GM23338 (cell line): ENCODE measurements at regions not wholly inside any gene's neighbourhood (a gene's known extent, or its start where the extent isn't known, plus 50 kb on each side); places are given as distances from the start of the nearest gene placed in this dataset.

ENCODE experiments used
- ATAC-seq: fragments of 200-7000 bp; cut with Tn5 transposase; 3 replicates; pipeline ENCODE4 v1.9.1; 2020
- DNase-seq: peaks from one replicate; pipeline ENCODE4 v3.0.0-alpha.2; 2015; ENCODE audit warnings: low spot score
- H2AFZ ChIP-seq: fragments of 200-600 bp; sonication (generic); 2 replicates; pipeline ENCODE4 v1.8.0; 2016; ENCODE audit warnings: antibody characterized with exemption, mild to moderate bottlenecking, moderate library complexity
- H3F3A ChIP-seq: fragments of 200-600 bp; sonication (generic); replicated peaks from 2 replicates; pipeline ENCODE4 v1.8.0; 2017; ENCODE audit warnings: antibody characterized with exemption, mixed run types, low read depth
- H3K27ac ChIP-seq: fragments of 200-600 bp; sonication (generic); 2 replicates; pipeline ENCODE4 v1.6.1; 2016; ENCODE audit warnings: low read depth
- H3K27me3 ChIP-seq: fragments of 200-600 bp; sonication (generic); 2 replicates; pipeline ENCODE4 v1.8.0; 2016; ENCODE audit warnings: mild to moderate bottlenecking, mixed run types, moderate library complexity; ENCODE audit not compliant: insufficient read depth
- H3K36me3 ChIP-seq: fragments of 200-600 bp; sonication (generic); 2 replicates; pipeline ENCODE4 v1.8.0; 2016; ENCODE audit warnings: mild to moderate bottlenecking; ENCODE audit not compliant: insufficient read depth
- H3K4me1 ChIP-seq: fragments of 200-600 bp; sonication (generic); 2 replicates; pipeline ENCODE4 v1.8.0; 2016; ENCODE audit warnings: mild to moderate bottlenecking, moderate library complexity; ENCODE audit not compliant: insufficient read depth
- H3K4me2 ChIP-seq: fragments of 200-600 bp; sonication (generic); 2 replicates; pipeline ENCODE4 v1.7.1; 2017; ENCODE audit warnings: mixed run types
- H3K4me3 ChIP-seq: fragments of 200-600 bp; sonication (generic); 2 replicates; pipeline ENCODE4 v1.6.1; 2016; ENCODE audit warnings: mixed run types
- H3K79me2 ChIP-seq: fragments of 200-600 bp; sonication (generic); replicated peaks from 2 replicates; pipeline ENCODE4 v1.8.0; 2017; ENCODE audit warnings: mild to moderate bottlenecking; ENCODE audit not compliant: insufficient read depth
- H3K9me2 ChIP-seq: fragments of 200-600 bp; sonication (generic); 2 replicates; pipeline ENCODE4 v1.8.0; 2017; ENCODE audit not compliant: insufficient read depth
- H4K20me1 ChIP-seq: fragments of 200-600 bp; sonication (generic); replicated peaks from 2 replicates; pipeline ENCODE4 v1.8.0; 2017; ENCODE audit warnings: mild to moderate bottlenecking; ENCODE audit not compliant: insufficient read depth
- H3K27ac Mint-ChIP-seq: 2 replicates; pipeline ENCODE4 v1.8.0; 2020; ENCODE audit warnings: inconsistent platforms, mild to moderate bottlenecking, moderate library complexity, mixed read lengths
- H3K27me3 Mint-ChIP-seq: 3 replicates; pipeline ENCODE4 v1.8.0; 2022; ENCODE audit warnings: low read depth, mild to moderate bottlenecking, moderate library complexity, mixed read lengths, inconsistent platforms; ENCODE audit not compliant: insufficient read depth, poor library complexity
- H3K36me3 Mint-ChIP-seq: 3 replicates; pipeline ENCODE4 v1.8.0; 2021; ENCODE audit warnings: low read depth, mild to moderate bottlenecking, inconsistent platforms, moderate library complexity, mixed read lengths
- H3K4me1 Mint-ChIP-seq: 3 replicates; pipeline ENCODE4 v1.8.0; 2020; ENCODE audit warnings: mild to moderate bottlenecking, inconsistent platforms, mixed read lengths
- H3K4me3 Mint-ChIP-seq: 3 replicates; pipeline ENCODE4 v1.8.0; 2021; ENCODE audit warnings: moderate library complexity, mild to moderate bottlenecking, inconsistent platforms, mixed read lengths
- H3K9me3 Mint-ChIP-seq: 3 replicates; pipeline ENCODE4 v1.8.0; 2020; ENCODE audit warnings: moderate library complexity, mild to moderate bottlenecking, inconsistent platforms, mixed read lengths
- JUNB ChIP-seq: IDR thresholded peaks from one replicate; pipeline ENCODE4 v1.6.1; 2016; ENCODE audit warnings: antibody characterized with exemption; ENCODE audit not compliant: unreplicated experiment
- ZNF114 ChIP-seq: fragments of 250-450 bp; sonication (Bioruptor Pico); IDR thresholded peaks from 2 replicates; pipeline ENCODE4 v1.5.0; 2020; ENCODE audit warnings: mild to moderate bottlenecking, moderate library complexity
- TF ChIP-seq, protein P1 (sequence below): fragments of 250-450 bp; sonication (Bioruptor Pico); IDR thresholded peaks from 2 replicates; pipeline ENCODE4 v1.5.0; 2020; ENCODE audit warnings: mild to moderate bottlenecking, moderate library complexity
- TF ChIP-seq, protein P2 (sequence below): IDR thresholded peaks from one replicate; pipeline ENCODE4 v1.6.1; 2018; ENCODE audit warnings: antibody characterized with exemption; ENCODE audit not compliant: unreplicated experiment

DNA sequence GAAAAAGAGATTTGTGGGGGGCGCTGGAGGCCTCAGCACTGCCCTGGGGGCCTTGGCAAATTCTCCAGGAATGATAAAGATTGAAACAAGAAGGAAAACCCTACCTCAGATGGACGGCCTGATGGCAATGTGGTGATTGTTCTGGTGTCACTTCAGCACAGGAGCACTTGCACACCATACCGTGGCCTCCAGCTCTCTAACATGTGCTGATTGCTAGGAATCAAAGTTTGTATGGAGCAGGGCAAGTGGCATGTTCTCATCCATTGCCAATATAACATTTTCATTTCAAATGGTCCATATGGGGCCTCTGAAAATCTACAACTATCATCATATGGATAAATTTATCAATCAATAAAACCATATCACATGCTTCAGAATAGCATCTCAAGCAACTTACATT lies 253.0 kb downstream of the DEPDC1B start:
- no peaks in the 10 kb centered on the region for H3K4me1 ChIP-seq

More for the DNA sequence above, 253.0 kb downstream of the DEPDC1B start:
- Histone ChIP-seq H3F3A (no peaks in the 10 kb centered on the region), H4K20me1 (no peaks in the 10 kb centered on the region), H2AFZ (no peak overlapping the region), H3K36me3 (no peaks in the 10 kb centered on the region), H3K4me3 (no peak overlapping the region), H3K9me2 (no peaks in the 10 kb centered on the region; the same call in 1 of the 2 replicates), H3K27ac (no peak overlapping the region), H3K27me3 (no peaks in the 10 kb centered on the region), H3K79me2 (no peaks in the 10 kb centered on the region), H3K4me2 (no peak overlapping the region)
- Mint-ChIP-seq H3K36me3 (no peaks in the 10 kb centered on the region), H3K9me3 (no peaks in the 10 kb centered on the region), H3K27ac (0 out of 2 replicates have a peak overlapping the region, but pooled peaks have one; percentile 67), H3K27me3 (no peaks in the 10 kb centered on the region), H3K4me1 (no peaks in the 10 kb centered on the region; the same call in 2 of the 3 replicates), H3K4me3 (no peak overlapping the region)
- DNase-seq: no peak
- no peak for ATAC-seq
- TF ChIP-seq, protein P1, sequence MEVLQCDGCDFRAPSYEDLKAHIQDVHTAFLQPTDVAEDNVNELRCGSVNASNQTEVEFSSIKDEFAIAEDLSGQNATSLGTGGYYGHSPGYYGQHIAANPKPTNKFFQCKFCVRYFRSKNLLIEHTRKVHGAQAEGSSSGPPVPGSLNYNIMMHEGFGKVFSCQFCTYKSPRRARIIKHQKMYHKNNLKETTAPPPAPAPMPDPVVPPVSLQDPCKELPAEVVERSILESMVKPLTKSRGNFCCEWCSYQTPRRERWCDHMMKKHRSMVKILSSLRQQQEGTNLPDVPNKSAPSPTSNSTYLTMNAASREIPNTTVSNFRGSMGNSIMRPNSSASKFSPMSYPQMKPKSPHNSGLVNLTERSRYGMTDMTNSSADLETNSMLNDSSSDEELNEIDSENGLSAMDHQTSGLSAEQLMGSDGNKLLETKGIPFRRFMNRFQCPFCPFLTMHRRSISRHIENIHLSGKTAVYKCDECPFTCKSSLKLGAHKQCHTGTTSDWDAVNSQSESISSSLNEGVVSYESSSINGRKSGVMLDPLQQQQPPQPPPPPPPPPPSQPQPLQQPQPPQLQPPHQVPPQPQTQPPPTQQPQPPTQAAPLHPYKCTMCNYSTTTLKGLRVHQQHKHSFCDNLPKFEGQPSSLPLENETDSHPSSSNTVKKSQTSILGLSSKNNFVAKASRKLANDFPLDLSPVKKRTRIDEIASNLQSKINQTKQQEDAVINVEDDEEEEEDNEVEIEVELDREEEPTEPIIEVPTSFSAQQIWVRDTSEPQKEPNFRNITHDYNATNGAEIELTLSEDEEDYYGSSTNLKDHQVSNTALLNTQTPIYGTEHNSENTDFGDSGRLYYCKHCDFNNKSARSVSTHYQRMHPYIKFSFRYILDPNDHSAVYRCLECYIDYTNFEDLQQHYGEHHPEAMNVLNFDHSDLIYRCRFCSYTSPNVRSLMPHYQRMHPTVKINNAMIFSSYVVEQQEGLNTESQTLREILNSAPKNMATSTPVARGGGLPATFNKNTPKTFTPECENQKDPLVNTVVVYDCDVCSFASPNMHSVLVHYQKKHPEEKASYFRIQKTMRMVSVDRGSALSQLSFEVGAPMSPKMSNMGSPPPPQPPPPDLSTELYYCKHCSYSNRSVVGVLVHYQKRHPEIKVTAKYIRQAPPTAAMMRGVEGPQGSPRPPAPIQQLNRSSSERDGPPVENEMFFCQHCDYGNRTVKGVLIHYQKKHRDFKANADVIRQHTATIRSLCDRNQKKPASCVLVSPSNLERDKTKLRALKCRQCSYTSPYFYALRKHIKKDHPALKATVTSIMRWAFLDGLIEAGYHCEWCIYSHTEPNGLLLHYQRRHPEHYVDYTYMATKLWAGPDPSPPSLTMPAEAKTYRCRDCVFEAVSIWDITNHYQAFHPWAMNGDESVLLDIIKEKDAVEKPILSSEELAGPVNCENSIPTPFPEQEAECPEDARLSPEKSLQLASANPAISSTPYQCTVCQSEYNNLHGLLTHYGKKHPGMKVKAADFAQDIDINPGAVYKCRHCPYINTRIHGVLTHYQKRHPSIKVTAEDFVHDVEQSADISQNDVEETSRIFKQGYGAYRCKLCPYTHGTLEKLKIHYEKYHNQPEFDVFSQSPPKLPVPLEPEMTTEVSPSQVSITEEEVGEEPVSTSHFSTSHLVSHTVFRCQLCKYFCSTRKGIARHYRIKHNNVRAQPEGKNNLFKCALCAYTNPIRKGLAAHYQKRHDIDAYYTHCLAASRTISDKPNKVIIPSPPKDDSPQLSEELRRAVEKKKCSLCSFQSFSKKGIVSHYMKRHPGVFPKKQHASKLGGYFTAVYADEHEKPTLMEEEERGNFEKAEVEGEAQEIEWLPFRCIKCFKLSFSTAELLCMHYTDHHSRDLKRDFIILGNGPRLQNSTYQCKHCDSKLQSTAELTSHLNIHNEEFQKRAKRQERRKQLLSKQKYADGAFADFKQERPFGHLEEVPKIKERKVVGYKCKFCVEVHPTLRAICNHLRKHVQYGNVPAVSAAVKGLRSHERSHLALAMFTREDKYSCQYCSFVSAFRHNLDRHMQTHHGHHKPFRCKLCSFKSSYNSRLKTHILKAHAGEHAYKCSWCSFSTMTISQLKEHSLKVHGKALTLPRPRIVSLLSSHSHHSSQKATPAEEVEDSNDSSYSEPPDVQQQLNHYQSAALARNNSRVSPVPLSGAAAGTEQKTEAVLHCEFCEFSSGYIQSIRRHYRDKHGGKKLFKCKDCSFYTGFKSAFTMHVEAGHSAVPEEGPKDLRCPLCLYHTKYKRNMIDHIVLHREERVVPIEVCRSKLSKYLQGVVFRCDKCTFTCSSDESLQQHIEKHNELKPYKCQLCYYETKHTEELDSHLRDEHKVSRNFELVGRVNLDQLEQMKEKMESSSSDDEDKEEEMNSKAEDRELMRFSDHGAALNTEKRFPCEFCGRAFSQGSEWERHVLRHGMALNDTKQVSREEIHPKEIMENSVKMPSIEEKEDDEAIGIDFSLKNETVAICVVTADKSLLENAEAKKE (CRISPR knock-in tag): no peak
- TF ChIP-seq JUNB (no peak), ZNF114 (CRISPR knock-in tag) (no peak)
- TF ChIP-seq, protein P2, sequence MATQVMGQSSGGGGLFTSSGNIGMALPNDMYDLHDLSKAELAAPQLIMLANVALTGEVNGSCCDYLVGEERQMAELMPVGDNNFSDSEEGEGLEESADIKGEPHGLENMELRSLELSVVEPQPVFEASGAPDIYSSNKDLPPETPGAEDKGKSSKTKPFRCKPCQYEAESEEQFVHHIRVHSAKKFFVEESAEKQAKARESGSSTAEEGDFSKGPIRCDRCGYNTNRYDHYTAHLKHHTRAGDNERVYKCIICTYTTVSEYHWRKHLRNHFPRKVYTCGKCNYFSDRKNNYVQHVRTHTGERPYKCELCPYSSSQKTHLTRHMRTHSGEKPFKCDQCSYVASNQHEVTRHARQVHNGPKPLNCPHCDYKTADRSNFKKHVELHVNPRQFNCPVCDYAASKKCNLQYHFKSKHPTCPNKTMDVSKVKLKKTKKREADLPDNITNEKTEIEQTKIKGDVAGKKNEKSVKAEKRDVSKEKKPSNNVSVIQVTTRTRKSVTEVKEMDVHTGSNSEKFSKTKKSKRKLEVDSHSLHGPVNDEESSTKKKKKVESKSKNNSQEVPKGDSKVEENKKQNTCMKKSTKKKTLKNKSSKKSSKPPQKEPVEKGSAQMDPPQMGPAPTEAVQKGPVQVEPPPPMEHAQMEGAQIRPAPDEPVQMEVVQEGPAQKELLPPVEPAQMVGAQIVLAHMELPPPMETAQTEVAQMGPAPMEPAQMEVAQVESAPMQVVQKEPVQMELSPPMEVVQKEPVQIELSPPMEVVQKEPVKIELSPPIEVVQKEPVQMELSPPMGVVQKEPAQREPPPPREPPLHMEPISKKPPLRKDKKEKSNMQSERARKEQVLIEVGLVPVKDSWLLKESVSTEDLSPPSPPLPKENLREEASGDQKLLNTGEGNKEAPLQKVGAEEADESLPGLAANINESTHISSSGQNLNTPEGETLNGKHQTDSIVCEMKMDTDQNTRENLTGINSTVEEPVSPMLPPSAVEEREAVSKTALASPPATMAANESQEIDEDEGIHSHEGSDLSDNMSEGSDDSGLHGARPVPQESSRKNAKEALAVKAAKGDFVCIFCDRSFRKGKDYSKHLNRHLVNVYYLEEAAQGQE: no peak
